Breast epithelium (tissue), 4 donors: ENCODE measurements at regions not wholly inside any gene's neighbourhood (a gene's known extent, or its start where the extent isn't known, plus 50 kb on each side); places are given as distances from the start of the nearest gene placed in this dataset.

Experiments used
- DNase-seq, 2 donors: peaks; one replicate each; pipeline ENCODE4 v3.0.0-alpha.2; 2019; ENCODE audit warnings: low spot score in 2 of 2
- H3K27ac ChIP-seq, 2 donors: fragments of 200-600 bp; sonication (generic) in 1 of 2; one replicate each; pipeline ENCODE4 v1.5.1; 2016 to 2019; ENCODE audit warnings: mild to moderate bottlenecking in 1 of 2
- H3K27me3 ChIP-seq, 2 donors: fragments of 200-600 bp; sonication (generic) in 1 of 2; one replicate each; pipeline versions ENCODE4 v1.5.1 to v1.6.0; 2017 to 2019; ENCODE audit warnings: control low read depth in 1 of 2, mild to moderate bottlenecking in 1 of 2
- H3K36me3 ChIP-seq: fragments of 200-600 bp; one replicate; pipeline ENCODE4 v1.5.1; 2019
- H3K4me1 ChIP-seq, 2 donors: fragments of 200-600 bp; sonication (generic); one replicate each; pipeline ENCODE4 v1.5.1; 2016 to 2019; ENCODE audit warnings: control low read depth in 1 of 2
- H3K4me3 ChIP-seq, 3 donors: fragments of 200-600 bp; sonication (generic); 1 replicate in 2 of 3; 2 replicates in 1 of 3; pipeline ENCODE4 v1.5.1; 2016 to 2019; ENCODE audit warnings: mild to moderate bottlenecking in 3 of 3, moderate library complexity in 2 of 3
- H3K9me3 ChIP-seq, 2 donors: fragments of 200-600 bp; sonication (generic) in 1 of 2; one replicate each; pipeline ENCODE4 v1.5.1; 2016 to 2019; ENCODE audit warnings: control low read depth in 1 of 2
- POLR2A ChIP-seq: fragments of 450-650 bp; IDR thresholded peaks from one replicate; pipeline ENCODE4 v1.6.1; 2016; ENCODE audit warnings: antibody characterized with exemption, mild to moderate bottlenecking, moderate library complexity
- POLR2AphosphoS5 ChIP-seq, 3 donors: sonication (generic); formaldehyde crosslinking; IDR thresholded peaks; one replicate each; pipeline ENCODE4 v1.6.1; 2017; ENCODE audit warnings: antibody characterized with exemption in 3 of 3
- intact Hi-C: fragments of 100-400 bp; cut with DNase I; formaldehyde crosslinking; loops from one replicate; pipeline ENCODE4 v1.15.1; 2023; ENCODE audit warnings: low total_unique reads
- TF ChIP-seq, protein P1 (sequence below), 3 donors: fragments of 450-650 bp; IDR thresholded peaks; one replicate each; pipeline ENCODE4 v1.5.1; 2016 to 2017; ENCODE audit warnings: antibody characterized with exemption in 3 of 3, mild to moderate bottlenecking in 3 of 3, moderate library complexity in 3 of 3

DNA sequence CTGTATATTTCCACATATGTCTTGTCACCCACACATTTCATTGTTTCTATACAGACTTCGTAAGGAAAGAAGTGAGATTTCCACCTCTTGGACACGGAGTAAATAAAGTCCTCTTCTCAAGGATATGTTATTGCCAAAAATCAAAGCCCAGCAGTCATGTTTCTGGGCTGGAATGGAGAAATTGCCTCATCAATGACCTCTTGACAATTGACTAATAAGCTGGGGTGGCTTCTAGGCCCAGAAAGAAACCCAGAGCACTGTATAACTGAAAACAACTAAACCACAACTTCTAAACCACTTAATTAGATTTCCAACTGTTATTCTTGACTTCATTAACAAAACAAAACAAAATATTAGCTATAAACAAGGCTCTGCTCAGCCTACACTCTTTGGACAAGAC, 56.4 kb upstream of the SLC24A5 start:
- intact Hi-C loops, result no loop called here
- no peak for DNase-seq
- no peak for TF ChIP-seq POLR2AphosphoS5 (IDR thresholded peaks at IDR 0.05)
- no peak for TF ChIP-seq POLR2A
- TF ChIP-seq, protein P1, sequence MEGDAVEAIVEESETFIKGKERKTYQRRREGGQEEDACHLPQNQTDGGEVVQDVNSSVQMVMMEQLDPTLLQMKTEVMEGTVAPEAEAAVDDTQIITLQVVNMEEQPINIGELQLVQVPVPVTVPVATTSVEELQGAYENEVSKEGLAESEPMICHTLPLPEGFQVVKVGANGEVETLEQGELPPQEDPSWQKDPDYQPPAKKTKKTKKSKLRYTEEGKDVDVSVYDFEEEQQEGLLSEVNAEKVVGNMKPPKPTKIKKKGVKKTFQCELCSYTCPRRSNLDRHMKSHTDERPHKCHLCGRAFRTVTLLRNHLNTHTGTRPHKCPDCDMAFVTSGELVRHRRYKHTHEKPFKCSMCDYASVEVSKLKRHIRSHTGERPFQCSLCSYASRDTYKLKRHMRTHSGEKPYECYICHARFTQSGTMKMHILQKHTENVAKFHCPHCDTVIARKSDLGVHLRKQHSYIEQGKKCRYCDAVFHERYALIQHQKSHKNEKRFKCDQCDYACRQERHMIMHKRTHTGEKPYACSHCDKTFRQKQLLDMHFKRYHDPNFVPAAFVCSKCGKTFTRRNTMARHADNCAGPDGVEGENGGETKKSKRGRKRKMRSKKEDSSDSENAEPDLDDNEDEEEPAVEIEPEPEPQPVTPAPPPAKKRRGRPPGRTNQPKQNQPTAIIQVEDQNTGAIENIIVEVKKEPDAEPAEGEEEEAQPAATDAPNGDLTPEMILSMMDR (IDR thresholded peaks at IDR 0.05), result no peak
- no peaks in the 10 kb centered on the region for H3K4me1 ChIP-seq
- no peak overlapping the region for H3K4me3 ChIP-seq
- H3K27me3 ChIP-seq, result no peaks in the 10 kb centered on the region
- H3K9me3 ChIP-seq, result no peaks in the 10 kb centered on the region
- H3K36me3 ChIP-seq, result no peaks in the 10 kb centered on the region
- peak overlapping the region in 1 of 2 donors; percentile 68 for H3K27ac ChIP-seq

DNA sequence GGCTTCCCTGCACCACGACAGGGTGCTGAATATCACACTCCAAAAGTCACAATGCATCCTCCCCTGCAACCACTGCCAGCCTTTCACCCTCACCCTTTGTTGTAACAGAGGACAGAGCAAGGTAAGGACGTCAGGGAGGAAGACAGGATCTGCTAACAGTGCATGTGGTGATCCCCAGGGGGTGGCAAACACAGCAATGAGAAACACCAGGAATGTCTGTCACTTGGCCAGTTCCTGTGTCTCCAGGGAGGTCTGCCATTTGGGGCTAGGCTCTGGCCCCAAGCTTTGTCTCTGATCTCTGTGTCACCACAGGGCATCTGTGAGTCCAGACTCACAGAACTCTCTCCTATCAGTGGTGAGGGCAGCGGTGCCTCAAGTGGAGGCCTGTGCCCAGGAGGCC, 54.3 kb upstream of the SLC24A5 start:
- Histone ChIP-seq H3K27ac (no peak overlapping the region), H3K27me3 (no peaks in the 10 kb centered on the region), H3K4me1 (no peaks in the 10 kb centered on the region), H3K36me3 (no peaks in the 10 kb centered on the region), H3K4me3 (no peak overlapping the region), H3K9me3 (no peaks in the 10 kb centered on the region)
- TF ChIP-seq POLR2AphosphoS5 (IDR thresholded peaks at IDR 0.05), result no peak
- TF ChIP-seq POLR2A, result no peak
- TF ChIP-seq, protein P1 (IDR thresholded peaks at IDR 0.05), result no peak
- no peak for DNase-seq
- intact Hi-C loops, result no loop called here
